ENCODE measurements at regions not wholly inside any gene's neighbourhood (a gene's known extent, or its start where the extent isn't known, plus 50 kb on each side); places are given as distances from the start of the nearest gene placed in this dataset.

DNA sequence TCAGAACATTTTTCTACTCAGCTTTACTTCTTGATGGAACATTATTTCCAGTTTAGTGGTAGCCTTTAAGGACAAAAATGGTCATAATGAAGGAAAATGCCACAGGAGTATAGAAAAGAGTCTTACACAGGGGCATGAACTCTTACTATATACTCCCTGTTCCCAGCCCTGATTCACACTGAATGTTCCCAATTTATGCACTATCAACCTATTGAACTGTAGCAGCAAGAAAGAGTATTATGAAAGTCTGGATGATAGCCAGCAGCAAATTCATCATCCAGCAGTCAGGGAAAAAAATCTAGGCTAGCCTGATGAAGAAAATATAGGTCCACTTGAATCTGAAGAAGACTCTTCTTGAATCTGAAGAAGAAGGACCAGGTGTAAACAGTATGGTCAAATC lies 1170.3 kb upstream of the CHAC2 start:
- TF ChIP-seq, protein P1, sequence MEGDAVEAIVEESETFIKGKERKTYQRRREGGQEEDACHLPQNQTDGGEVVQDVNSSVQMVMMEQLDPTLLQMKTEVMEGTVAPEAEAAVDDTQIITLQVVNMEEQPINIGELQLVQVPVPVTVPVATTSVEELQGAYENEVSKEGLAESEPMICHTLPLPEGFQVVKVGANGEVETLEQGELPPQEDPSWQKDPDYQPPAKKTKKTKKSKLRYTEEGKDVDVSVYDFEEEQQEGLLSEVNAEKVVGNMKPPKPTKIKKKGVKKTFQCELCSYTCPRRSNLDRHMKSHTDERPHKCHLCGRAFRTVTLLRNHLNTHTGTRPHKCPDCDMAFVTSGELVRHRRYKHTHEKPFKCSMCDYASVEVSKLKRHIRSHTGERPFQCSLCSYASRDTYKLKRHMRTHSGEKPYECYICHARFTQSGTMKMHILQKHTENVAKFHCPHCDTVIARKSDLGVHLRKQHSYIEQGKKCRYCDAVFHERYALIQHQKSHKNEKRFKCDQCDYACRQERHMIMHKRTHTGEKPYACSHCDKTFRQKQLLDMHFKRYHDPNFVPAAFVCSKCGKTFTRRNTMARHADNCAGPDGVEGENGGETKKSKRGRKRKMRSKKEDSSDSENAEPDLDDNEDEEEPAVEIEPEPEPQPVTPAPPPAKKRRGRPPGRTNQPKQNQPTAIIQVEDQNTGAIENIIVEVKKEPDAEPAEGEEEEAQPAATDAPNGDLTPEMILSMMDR (IDR thresholded peaks at IDR 0.05; ENCODE audit: insufficient read depth, low read length, poor library complexity, severe bottlenecking): no peak
- TF ChIP-seq EZH2phosphoT487 (conservative IDR thresholded peaks at IDR 0.05; ENCODE audit: low read length): no peak

Data from SU-DHL-6 (cell line).